CD1c-positive myeloid dendritic cell (primary cell): ENCODE measurements at regions not wholly inside any gene's neighbourhood (a gene's known extent, or its start where the extent isn't known, plus 50 kb on each side); places are given as distances from the start of the nearest gene placed in this dataset.
A peak's percentile ranks its signal among the peaks of the same experiment; 100 is the strongest.

ENCODE experiments used
- DNase-seq: peaks from one replicate; pipeline ENCODE4 v3.0.0-alpha.2; 2016; ENCODE audit errors: extremely low spot score

GRCh38 chr20:23253524-23253923, 97.1 kb upstream of the NXT1 start:
- DNase-seq, result no peak

- DNase-seq, result no peak
Measured at GRCh38 chr20:23251779-23252178, 98.8 kb upstream of the NXT1 start.

- DNase-seq, result no peak
Measured at GRCh38 chr20:23249541-23249940, 101.0 kb upstream of the NXT1 start.

GRCh38 chr20:23248461-23248882, 102.1 kb upstream of the NXT1 start:
- DNase-seq, result peak; percentile 46

GRCh38 chr20:23246717-23247664, 103.6 kb upstream of the NXT1 start:
- peak; percentile 55 for DNase-seq

GRCh38 chr20:23245553-23246181, 104.9 kb upstream of the NXT1 start:
- DNase-seq, result peak; percentile 82

GRCh38 chr20:23244916-23245552, 105.6 kb upstream of the NXT1 start:
- no peak for DNase-seq

- no peak for DNase-seq
Measured at GRCh38 chr20:23244156-23244915, 106.3 kb upstream of the NXT1 start.

- no peak for DNase-seq
Measured at GRCh38 chr20:23243791-23244155, 106.8 kb upstream of the NXT1 start.

- DNase-seq, result no peak
Measured at GRCh38 chr20:23242556-23243180, 107.9 kb upstream of the NXT1 start.

GRCh38 chr20:23242104-23242503, 108.5 kb upstream of the NXT1 start:
- DNase-seq, result no peak

GRCh38 chr20:23241416-23241815, 109.2 kb upstream of the NXT1 start:
- no peak for DNase-seq

- DNase-seq, result no peak
Measured at GRCh38 chr20:23240519-23240918, 110.1 kb upstream of the NXT1 start.

GRCh38 chr20:23237201-23237600, 113.4 kb upstream of the NXT1 start:
- DNase-seq, result no peak

GRCh38 chr20:23235173-23236027, 115.2 kb upstream of the NXT1 start:
- peak; percentile 76 for DNase-seq

- no peak for DNase-seq
Measured at GRCh38 chr20:23234311-23235078, 116.1 kb upstream of the NXT1 start.

GRCh38 chr20:23233341-23233740, 117.2 kb upstream of the NXT1 start:
- no peak for DNase-seq

GRCh38 chr20:23232679-23233308, 117.8 kb upstream of the NXT1 start:
- DNase-seq, result no peak

GRCh38 chr20:23232219-23232581, 118.4 kb upstream of the NXT1 start:
- no peak for DNase-seq
